ENCODE measurements at regions not wholly inside any gene's neighbourhood (a gene's known extent, or its start where the extent isn't known, plus 50 kb on each side); places are given as distances from the start of the nearest gene placed in this dataset.

DNA sequence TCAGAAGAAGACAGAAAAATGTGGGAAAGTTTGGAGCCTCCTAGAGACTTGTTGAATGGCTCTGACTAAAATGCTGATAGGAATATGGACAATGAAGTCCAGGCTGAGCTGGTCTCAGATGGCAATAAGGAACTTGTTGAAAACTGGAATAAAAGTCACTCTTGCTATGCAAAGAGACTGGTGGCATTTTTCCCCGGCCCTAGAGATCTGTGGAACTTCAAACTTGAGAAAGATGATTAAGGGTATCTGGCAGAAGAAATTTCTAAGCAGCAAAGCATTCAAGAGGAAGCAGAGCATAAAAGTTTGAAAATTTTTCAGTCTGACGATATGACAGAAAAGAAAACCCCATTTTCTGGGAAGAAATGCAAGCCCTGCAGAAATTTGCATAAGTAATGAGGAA, 159.3 kb downstream of the MREG start:
- TF ChIP-seq, protein P1, sequence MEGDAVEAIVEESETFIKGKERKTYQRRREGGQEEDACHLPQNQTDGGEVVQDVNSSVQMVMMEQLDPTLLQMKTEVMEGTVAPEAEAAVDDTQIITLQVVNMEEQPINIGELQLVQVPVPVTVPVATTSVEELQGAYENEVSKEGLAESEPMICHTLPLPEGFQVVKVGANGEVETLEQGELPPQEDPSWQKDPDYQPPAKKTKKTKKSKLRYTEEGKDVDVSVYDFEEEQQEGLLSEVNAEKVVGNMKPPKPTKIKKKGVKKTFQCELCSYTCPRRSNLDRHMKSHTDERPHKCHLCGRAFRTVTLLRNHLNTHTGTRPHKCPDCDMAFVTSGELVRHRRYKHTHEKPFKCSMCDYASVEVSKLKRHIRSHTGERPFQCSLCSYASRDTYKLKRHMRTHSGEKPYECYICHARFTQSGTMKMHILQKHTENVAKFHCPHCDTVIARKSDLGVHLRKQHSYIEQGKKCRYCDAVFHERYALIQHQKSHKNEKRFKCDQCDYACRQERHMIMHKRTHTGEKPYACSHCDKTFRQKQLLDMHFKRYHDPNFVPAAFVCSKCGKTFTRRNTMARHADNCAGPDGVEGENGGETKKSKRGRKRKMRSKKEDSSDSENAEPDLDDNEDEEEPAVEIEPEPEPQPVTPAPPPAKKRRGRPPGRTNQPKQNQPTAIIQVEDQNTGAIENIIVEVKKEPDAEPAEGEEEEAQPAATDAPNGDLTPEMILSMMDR (IDR thresholded peaks at IDR 0.05): no peak
- TF ChIP-seq POLR2A (IDR thresholded peaks at IDR 0.05): no peak

Data from body of pancreas (tissue), 4 donors.